Liver (tissue), 8 donors: ENCODE measurements at regions not wholly inside any gene's neighbourhood (a gene's known extent, or its start where the extent isn't known, plus 50 kb on each side); places are given as distances from the start of the nearest gene placed in this dataset.

Experiments used
- DNase-seq: peaks from one replicate; pipeline ENCODE4 v3.0.0-alpha.2; 2017; ENCODE audit warnings: low spot score
- H3K27ac ChIP-seq, 2 donors: one replicate each; pipeline ENCODE4 v1.7.0; 2013; ENCODE audit warnings: inconsistent platforms in 2 of 2, low read length in 2 of 2, control low read depth in 1 of 2, low read depth in 1 of 2, mild to moderate bottlenecking in 1 of 2
- H3K27me3 ChIP-seq, 4 donors: one replicate each; pipeline versions ENCODE4 v1.6.1 to v1.7.0; 2013; ENCODE audit warnings: low read length in 3 of 4, inconsistent platforms in 1 of 4, mild to moderate bottlenecking in 1 of 4, moderate library complexity in 1 of 4; ENCODE audit not compliant: control insufficient read depth in 4 of 4, insufficient read depth in 4 of 4
- H3K36me3 ChIP-seq, 4 donors: one replicate each; pipeline versions ENCODE4 v1.6.1 to v1.7.0; 2013; ENCODE audit warnings: low read length in 3 of 4, mild to moderate bottlenecking in 3 of 4, low read depth in 1 of 4, moderate library complexity in 1 of 4; ENCODE audit not compliant: control insufficient read depth in 4 of 4, insufficient read depth in 3 of 4
- H3K4me1 ChIP-seq, 4 donors: one replicate each; pipeline versions ENCODE4 v1.6.1 to v1.7.0; 2013; ENCODE audit warnings: low read length in 3 of 4, mild to moderate bottlenecking in 3 of 4, moderate library complexity in 1 of 4; ENCODE audit not compliant: control insufficient read depth in 4 of 4, insufficient read depth in 4 of 4
- H3K4me3 ChIP-seq, 3 donors: one replicate each; pipeline versions ENCODE4 v1.6.1 to v1.7.0; 2013; ENCODE audit warnings: low read length in 3 of 3, control low read depth in 1 of 3, low read depth in 1 of 3, mild to moderate bottlenecking in 1 of 3
- H3K9ac ChIP-seq, 2 donors: one replicate each; pipeline ENCODE4 v1.7.0; 2013; ENCODE audit warnings: low read length in 2 of 2, mild to moderate bottlenecking in 2 of 2, moderate library complexity in 2 of 2, control low read depth in 1 of 2, low read depth in 1 of 2
- H3K9me3 ChIP-seq, 4 donors: one replicate each; pipeline versions ENCODE4 v1.6.1 to v1.7.0; 2013; ENCODE audit warnings: low read length in 3 of 4; ENCODE audit not compliant: control insufficient read depth in 4 of 4
- EGR1 ChIP-seq, 2 donors: IDR thresholded peaks; 2 replicates each; pipeline ENCODE4 v1.6.1; 2016 to 2018; ENCODE audit warnings: antibody characterized with exemption in 2 of 2, low read depth in 2 of 2
- FOXA1 ChIP-seq: IDR thresholded peaks from 2 replicates; pipeline ENCODE4 v1.6.1; 2016; ENCODE audit warnings: antibody characterized with exemption
- FOXA2 ChIP-seq: IDR thresholded peaks from 2 replicates; pipeline ENCODE4 v1.6.1; 2016; ENCODE audit warnings: antibody characterized with exemption
- GABPA ChIP-seq, 2 donors: IDR thresholded peaks in 1 of 2; conservative IDR thresholded peaks in 1 of 2; 2 replicates each; pipeline ENCODE4 v1.6.1; 2016; ENCODE audit warnings: antibody characterized with exemption in 2 of 2, mild to moderate bottlenecking in 1 of 2, moderate library complexity in 1 of 2
- HNF4A ChIP-seq, 2 donors: conservative IDR thresholded peaks; 2 replicates each; pipeline ENCODE4 v1.6.1; 2016; ENCODE audit warnings: antibody characterized with exemption in 2 of 2, mild to moderate bottlenecking in 2 of 2
- HNF4G ChIP-seq: IDR thresholded peaks from 2 replicates; pipeline ENCODE4 v1.6.1; 2016; ENCODE audit warnings: antibody characterized with exemption
- NR2F2 ChIP-seq: IDR thresholded peaks from 2 replicates; pipeline ENCODE4 v1.6.1; 2016; ENCODE audit warnings: antibody characterized with exemption
- RAD21 ChIP-seq, 2 donors: IDR thresholded peaks; 2 replicates each; pipeline ENCODE4 v1.6.1; 2016; ENCODE audit warnings: antibody characterized with exemption in 2 of 2, mild to moderate bottlenecking in 2 of 2
- RXRA ChIP-seq, 2 donors: IDR thresholded peaks; 2 replicates each; pipeline ENCODE4 v1.6.1; 2017 to 2018; ENCODE audit warnings: antibody characterized with exemption in 2 of 2, mild to moderate bottlenecking in 1 of 2
- SP1 ChIP-seq: IDR thresholded peaks from 2 replicates; pipeline ENCODE4 v1.6.1; 2018; ENCODE audit warnings: antibody characterized with exemption, mild to moderate bottlenecking
- TAF1 ChIP-seq: conservative IDR thresholded peaks from 2 replicates; pipeline ENCODE4 v1.6.1; 2016; ENCODE audit warnings: antibody characterized with exemption, mild to moderate bottlenecking
- YY1 ChIP-seq: IDR thresholded peaks from 2 replicates; pipeline ENCODE4 v1.6.1; 2016; ENCODE audit warnings: antibody characterized with exemption, mild to moderate bottlenecking
- WGBS: extraction: QIAGEN DNeasy Blood & Tissue Kit; methylation state at CpG from one replicate; pipeline ENCODE4 v1.1.7; 2013; 5-methylcytosine and 5-hydroxymethylcytosine counted together
- TF ChIP-seq, protein P1 (sequence below): IDR thresholded peaks from 2 replicates; pipeline ENCODE4 v1.6.1; 2016; ENCODE audit warnings: antibody characterized with exemption
- TF ChIP-seq, protein P2 (sequence below): IDR thresholded peaks from 2 replicates; pipeline ENCODE4 v1.6.1; 2016; ENCODE audit warnings: antibody characterized with exemption, mild to moderate bottlenecking
- TF ChIP-seq, protein P3 (sequence below): fragments of 150-350 bp; IDR thresholded peaks from 2 replicates; pipeline ENCODE4 v1.5.1; 2017; ENCODE audit warnings: improper control_type of control experiment, low read depth, low read length; ENCODE audit not compliant: missing input control
- TF ChIP-seq, protein P4 (sequence below): IDR thresholded peaks from 2 replicates; pipeline ENCODE4 v1.6.1; 2016; ENCODE audit warnings: antibody characterized with exemption
- TF ChIP-seq, protein P5 (sequence below): IDR thresholded peaks from 2 replicates; pipeline ENCODE4 v1.6.1; 2016; ENCODE audit warnings: antibody characterized with exemption
- donor health status: healthy.
- donor health status: healthy.
- donor health status: healthy.
- donor health status: healthy.
- donor health status: healthy.

DNA sequence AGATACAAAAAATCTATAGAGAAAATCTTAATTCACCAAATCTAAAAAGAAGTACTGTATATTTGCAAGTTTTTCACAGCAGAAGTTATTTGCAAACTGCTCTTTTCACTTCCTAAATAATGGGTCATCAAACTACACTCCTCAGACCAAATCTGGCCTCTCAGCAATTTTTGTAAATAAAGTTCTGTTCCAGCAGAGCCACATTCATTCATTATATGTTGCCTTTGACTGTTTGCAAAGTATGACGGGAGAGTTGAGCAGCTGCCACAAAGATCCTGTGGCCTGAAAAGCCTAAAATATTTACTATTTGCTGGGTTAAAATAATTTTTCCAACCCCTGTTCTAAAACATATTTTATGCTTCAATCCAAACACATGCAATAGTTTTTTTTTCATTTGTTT lies 1222.3 kb upstream of the SEL1L start:
- no peak for DNase-seq
- no peaks in the 10 kb centered on the region for H3K9me3 ChIP-seq
- WGBS, result 69% methylated on average over 1 of the region's 1 CpG

DNA sequence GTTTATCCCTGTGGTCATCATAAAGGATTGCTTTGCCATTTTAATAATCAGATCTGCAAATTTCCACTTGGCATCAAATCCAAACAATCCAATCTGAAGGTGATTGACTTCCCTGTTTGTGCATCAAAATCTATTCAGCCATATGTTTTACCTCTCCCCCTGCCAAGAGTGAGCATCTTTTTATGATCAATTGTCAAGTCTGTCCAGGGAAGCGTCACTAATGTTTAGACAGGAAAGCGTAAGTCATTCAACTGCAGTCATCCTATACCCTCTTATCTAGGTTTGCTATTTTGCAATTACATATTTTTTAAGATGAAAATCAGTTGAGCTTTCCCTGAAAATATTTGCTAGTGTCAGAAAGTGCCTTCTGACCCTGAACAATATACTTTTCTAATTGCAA lies 1224.1 kb upstream of the SEL1L start:
- Histone ChIP-seq H3K27ac (no peak overlapping the region), H3K36me3 (no peaks in the 10 kb centered on the region), H3K4me1 (no peaks in the 10 kb centered on the region), H3K27me3 (no peaks in the 10 kb centered on the region), H3K9ac (no peak overlapping the region), H3K4me3 (no peak overlapping the region), H3K9me3 (no peaks in the 10 kb centered on the region)
- no peak for DNase-seq
- 76% methylated on average over 2 of the region's 2 CpGs for WGBS
- TF ChIP-seq TAF1, result no peak
- TF ChIP-seq, protein P1, sequence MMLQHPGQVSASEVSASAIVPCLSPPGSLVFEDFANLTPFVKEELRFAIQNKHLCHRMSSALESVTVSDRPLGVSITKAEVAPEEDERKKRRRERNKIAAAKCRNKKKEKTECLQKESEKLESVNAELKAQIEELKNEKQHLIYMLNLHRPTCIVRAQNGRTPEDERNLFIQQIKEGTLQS, result no peak
- no peak for TF ChIP-seq EGR1 (IDR thresholded peaks at IDR 0.05; ENCODE audit: low read depth in 2 of 2)
- no peak for TF ChIP-seq NR2F2
- no peak for TF ChIP-seq HNF4A (conservative IDR thresholded peaks at IDR 0.05)
- TF ChIP-seq FOXA1, result no peak
- no peak for TF ChIP-seq FOXA2
- TF ChIP-seq HNF4G, result no peak
- TF ChIP-seq YY1, result no peak
- TF ChIP-seq, protein P2, sequence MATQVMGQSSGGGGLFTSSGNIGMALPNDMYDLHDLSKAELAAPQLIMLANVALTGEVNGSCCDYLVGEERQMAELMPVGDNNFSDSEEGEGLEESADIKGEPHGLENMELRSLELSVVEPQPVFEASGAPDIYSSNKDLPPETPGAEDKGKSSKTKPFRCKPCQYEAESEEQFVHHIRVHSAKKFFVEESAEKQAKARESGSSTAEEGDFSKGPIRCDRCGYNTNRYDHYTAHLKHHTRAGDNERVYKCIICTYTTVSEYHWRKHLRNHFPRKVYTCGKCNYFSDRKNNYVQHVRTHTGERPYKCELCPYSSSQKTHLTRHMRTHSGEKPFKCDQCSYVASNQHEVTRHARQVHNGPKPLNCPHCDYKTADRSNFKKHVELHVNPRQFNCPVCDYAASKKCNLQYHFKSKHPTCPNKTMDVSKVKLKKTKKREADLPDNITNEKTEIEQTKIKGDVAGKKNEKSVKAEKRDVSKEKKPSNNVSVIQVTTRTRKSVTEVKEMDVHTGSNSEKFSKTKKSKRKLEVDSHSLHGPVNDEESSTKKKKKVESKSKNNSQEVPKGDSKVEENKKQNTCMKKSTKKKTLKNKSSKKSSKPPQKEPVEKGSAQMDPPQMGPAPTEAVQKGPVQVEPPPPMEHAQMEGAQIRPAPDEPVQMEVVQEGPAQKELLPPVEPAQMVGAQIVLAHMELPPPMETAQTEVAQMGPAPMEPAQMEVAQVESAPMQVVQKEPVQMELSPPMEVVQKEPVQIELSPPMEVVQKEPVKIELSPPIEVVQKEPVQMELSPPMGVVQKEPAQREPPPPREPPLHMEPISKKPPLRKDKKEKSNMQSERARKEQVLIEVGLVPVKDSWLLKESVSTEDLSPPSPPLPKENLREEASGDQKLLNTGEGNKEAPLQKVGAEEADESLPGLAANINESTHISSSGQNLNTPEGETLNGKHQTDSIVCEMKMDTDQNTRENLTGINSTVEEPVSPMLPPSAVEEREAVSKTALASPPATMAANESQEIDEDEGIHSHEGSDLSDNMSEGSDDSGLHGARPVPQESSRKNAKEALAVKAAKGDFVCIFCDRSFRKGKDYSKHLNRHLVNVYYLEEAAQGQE, result no peak
- no peak for TF ChIP-seq SP1

More for the DNA sequence above, 1222.3 kb upstream of the SEL1L start:
- Histone ChIP-seq H3K27ac (no peak overlapping the region), H3K27me3 (no peaks in the 10 kb centered on the region), H3K36me3 (no peaks in the 10 kb centered on the region), H3K9ac (no peak overlapping the region), H3K4me3 (no peak overlapping the region), H3K4me1 (no peaks in the 10 kb centered on the region)
- TF ChIP-seq SP1, result no peak
- TF ChIP-seq, protein P3, sequence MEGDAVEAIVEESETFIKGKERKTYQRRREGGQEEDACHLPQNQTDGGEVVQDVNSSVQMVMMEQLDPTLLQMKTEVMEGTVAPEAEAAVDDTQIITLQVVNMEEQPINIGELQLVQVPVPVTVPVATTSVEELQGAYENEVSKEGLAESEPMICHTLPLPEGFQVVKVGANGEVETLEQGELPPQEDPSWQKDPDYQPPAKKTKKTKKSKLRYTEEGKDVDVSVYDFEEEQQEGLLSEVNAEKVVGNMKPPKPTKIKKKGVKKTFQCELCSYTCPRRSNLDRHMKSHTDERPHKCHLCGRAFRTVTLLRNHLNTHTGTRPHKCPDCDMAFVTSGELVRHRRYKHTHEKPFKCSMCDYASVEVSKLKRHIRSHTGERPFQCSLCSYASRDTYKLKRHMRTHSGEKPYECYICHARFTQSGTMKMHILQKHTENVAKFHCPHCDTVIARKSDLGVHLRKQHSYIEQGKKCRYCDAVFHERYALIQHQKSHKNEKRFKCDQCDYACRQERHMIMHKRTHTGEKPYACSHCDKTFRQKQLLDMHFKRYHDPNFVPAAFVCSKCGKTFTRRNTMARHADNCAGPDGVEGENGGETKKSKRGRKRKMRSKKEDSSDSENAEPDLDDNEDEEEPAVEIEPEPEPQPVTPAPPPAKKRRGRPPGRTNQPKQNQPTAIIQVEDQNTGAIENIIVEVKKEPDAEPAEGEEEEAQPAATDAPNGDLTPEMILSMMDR, result no peak
- TF ChIP-seq YY1, result no peak
- no peak for TF ChIP-seq RXRA (IDR thresholded peaks at IDR 0.05)
- TF ChIP-seq RAD21 (IDR thresholded peaks at IDR 0.05), result no peak
- TF ChIP-seq, protein P4, sequence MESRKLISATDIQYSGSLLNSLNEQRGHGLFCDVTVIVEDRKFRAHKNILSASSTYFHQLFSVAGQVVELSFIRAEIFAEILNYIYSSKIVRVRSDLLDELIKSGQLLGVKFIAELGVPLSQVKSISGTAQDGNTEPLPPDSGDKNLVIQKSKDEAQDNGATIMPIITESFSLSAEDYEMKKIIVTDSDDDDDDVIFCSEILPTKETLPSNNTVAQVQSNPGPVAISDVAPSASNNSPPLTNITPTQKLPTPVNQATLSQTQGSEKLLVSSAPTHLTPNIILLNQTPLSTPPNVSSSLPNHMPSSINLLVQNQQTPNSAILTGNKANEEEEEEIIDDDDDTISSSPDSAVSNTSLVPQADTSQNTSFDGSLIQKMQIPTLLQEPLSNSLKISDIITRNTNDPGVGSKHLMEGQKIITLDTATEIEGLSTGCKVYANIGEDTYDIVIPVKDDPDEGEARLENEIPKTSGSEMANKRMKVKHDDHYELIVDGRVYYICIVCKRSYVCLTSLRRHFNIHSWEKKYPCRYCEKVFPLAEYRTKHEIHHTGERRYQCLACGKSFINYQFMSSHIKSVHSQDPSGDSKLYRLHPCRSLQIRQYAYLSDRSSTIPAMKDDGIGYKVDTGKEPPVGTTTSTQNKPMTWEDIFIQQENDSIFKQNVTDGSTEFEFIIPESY, result no peak
- no peak for TF ChIP-seq HNF4A (conservative IDR thresholded peaks at IDR 0.05)
- TF ChIP-seq EGR1 (IDR thresholded peaks at IDR 0.05; ENCODE audit: low read depth in 2 of 2), result no peak
- TF ChIP-seq, protein P2, result no peak
- TF ChIP-seq, protein P1, result no peak
- no peak for TF ChIP-seq HNF4G
- no peak for TF ChIP-seq GABPA (IDR thresholded peaks at IDR 0.05 in 1 of 2, conservative IDR thresholded peaks at IDR 0.05 in 1 of 2)
- TF ChIP-seq FOXA1, result no peak
- TF ChIP-seq NR2F2, result no peak
- TF ChIP-seq, protein P5, sequence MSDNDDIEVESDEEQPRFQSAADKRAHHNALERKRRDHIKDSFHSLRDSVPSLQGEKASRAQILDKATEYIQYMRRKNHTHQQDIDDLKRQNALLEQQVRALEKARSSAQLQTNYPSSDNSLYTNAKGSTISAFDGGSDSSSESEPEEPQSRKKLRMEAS, result no peak
